ENCODE measurements at regions not wholly inside any gene's neighbourhood (a gene's known extent, or its start where the extent isn't known, plus 50 kb on each side); places are given as distances from the start of the nearest gene placed in this dataset.
"Not testable (repeated sequence)": the region's sequence is repeated elsewhere in the genome, so short reads cannot be mapped to it uniquely, and the experiment has no call there.

- peak; percentile 20 for DNase-seq
Observed at GRCh38 chr10:29881811-29882210, 177.6 kb downstream of the JCAD start.

- DNase-seq, result peak; percentile 37
Observed at GRCh38 chr10:29881336-29881771, 178.0 kb downstream of the JCAD start.

- no peak for DNase-seq
Observed at GRCh38 chr10:29880856-29881255, 178.5 kb downstream of the JCAD start.

- no peak for DNase-seq
Observed at GRCh38 chr10:29879862-29880261, 179.5 kb downstream of the JCAD start.

GRCh38 chr10:29878492-29878891, 180.9 kb downstream of the JCAD start:
- DNase-seq, result no peak

- DNase-seq, result peak; percentile 49
Observed at GRCh38 chr10:29877793-29878491, 181.4 kb downstream of the JCAD start.

GRCh38 chr10:29876008-29876555, 183.3 kb downstream of the JCAD start:
- no peak for DNase-seq

GRCh38 chr10:29874606-29875269, 184.6 kb downstream of the JCAD start:
- DNase-seq, result no peak

- no peak for DNase-seq
Observed at GRCh38 chr10:29873941-29874484, 185.4 kb downstream of the JCAD start.

GRCh38 chr10:29870522-29871044, 188.8 kb downstream of the JCAD start:
- no peak for DNase-seq

- DNase-seq, result no peak
Observed at GRCh38 chr10:29869593-29869992, 189.8 kb downstream of the JCAD start.

- no peak for DNase-seq
Observed at GRCh38 chr10:29866356-29866755, 193.0 kb downstream of the JCAD start.

GRCh38 chr10:29865700-29866355, 193.6 kb downstream of the JCAD start:
- no peak for DNase-seq

GRCh38 chr10:29862923-29863614, 196.3 kb downstream of the JCAD start:
- no peak for DNase-seq

GRCh38 chr10:29861811-29862505, 197.4 kb downstream of the JCAD start:
- DNase-seq, result no peak

GRCh38 chr10:29861231-29861630, 198.2 kb downstream of the JCAD start:
- not testable (repeated sequence) for DNase-seq

- DNase-seq, result no peak
Observed at GRCh38 chr10:29860166-29860565, 199.2 kb downstream of the JCAD start.

- DNase-seq, result no peak
Observed at GRCh38 chr10:29859521-29860130, 199.8 kb downstream of the JCAD start.

- no peak for DNase-seq
Observed at GRCh38 chr10:29858702-29859267, 200.6 kb downstream of the JCAD start.
